Adrenal gland (tissue), 9 donors: ENCODE measurements at regions not wholly inside any gene's neighbourhood (a gene's known extent, or its start where the extent isn't known, plus 50 kb on each side); places are given as distances from the start of the nearest gene placed in this dataset.

Experiments used
- DNase-seq, 7 donors: peaks; one replicate each; pipeline ENCODE4 v3.0.0-alpha.2; 2019 to 2020
- H3K27ac ChIP-seq, 5 donors: fragments of 200-600 bp; sonication (generic) in 4 of 5; 1 replicate in 3 of 5; 2 replicates in 2 of 5; pipeline versions ENCODE4 v1.5.1 to v1.8.0; 2016 to 2020; ENCODE audit warnings: mild to moderate bottlenecking in 1 of 5
- H3K27me3 ChIP-seq: fragments of 200-600 bp; 2 replicates; pipeline ENCODE4 v1.8.0; 2021
- H3K36me3 ChIP-seq, 2 donors: fragments of 200-600 bp; replicated peaks in 1 of 2; 1 replicate in 1 of 2; 2 replicates in 1 of 2; pipeline versions ENCODE4 v1.5.1 to v1.8.0; 2018 to 2022
- H3K4me1 ChIP-seq, 2 donors: fragments of 200-600 bp; replicated peaks in 1 of 2; 1 replicate in 1 of 2; 2 replicates in 1 of 2; pipeline versions ENCODE4 v1.5.1 to v1.8.0; 2018 to 2021
- H3K4me3 ChIP-seq, 4 donors: fragments of 200-600 bp; sonication (generic) in 3 of 4; one replicate each; pipeline ENCODE4 v1.5.1; 2016 to 2018
- H3K9me3 ChIP-seq, 3 donors: fragments of 200-600 bp; sonication (generic) in 1 of 3; replicated peaks in 1 of 3; 1 replicate in 2 of 3; 2 replicates in 1 of 3; pipeline versions ENCODE4 v1.5.1 to v1.8.0; 2016 to 2021
- POLR2A ChIP-seq, 2 donors: fragments of 450-650 bp; IDR thresholded peaks; one replicate each; pipeline ENCODE4 v1.6.1; 2017; ENCODE audit warnings: antibody characterized with exemption in 2 of 2, mild to moderate bottlenecking in 2 of 2, moderate library complexity in 1 of 2
- WGBS, 4 donors: extraction: QIAGEN DNeasy Blood & Tissue Kit in 2 of 4; methylation state at CpG; one replicate each; pipeline versions ENCODE4 v1.1.5 to v1.1.7; 2013 to 2017; 5-methylcytosine and 5-hydroxymethylcytosine counted together
- intact Hi-C, 2 donors: fragments of 100-400 bp; cut with DNase I; formaldehyde crosslinking; loops; one replicate each; pipeline versions ENCODE4 v1.14.1 to v1.15.0; 2022 to 2023
- TF ChIP-seq, protein P1 (sequence below), 6 experiments: fragments of 450-650 bp in 4 of 6; fragments of 200-600 bp in 2 of 6; sonication (generic) in 1 of 6; IDR thresholded peaks; 1 replicate in 5 of 6; 2 replicates in 1 of 6; pipeline versions ENCODE4 v1.5.1 to v1.8.0; 2016 to 2021; ENCODE audit warnings: antibody characterized with exemption in 6 of 6, mild to moderate bottlenecking in 2 of 6, moderate library complexity in 1 of 6
- donor health status: healthy with polysubstance abuse.
- donor health status: Bipolar disorder and iron deficiency.
- donor health status: DM: yes; HTN: yes; CAD: no.
- donor health status: DM: no; HTN: no; CAD: no.
- donor health status: DM: no; HTN: no; CAD: no.

DNA sequence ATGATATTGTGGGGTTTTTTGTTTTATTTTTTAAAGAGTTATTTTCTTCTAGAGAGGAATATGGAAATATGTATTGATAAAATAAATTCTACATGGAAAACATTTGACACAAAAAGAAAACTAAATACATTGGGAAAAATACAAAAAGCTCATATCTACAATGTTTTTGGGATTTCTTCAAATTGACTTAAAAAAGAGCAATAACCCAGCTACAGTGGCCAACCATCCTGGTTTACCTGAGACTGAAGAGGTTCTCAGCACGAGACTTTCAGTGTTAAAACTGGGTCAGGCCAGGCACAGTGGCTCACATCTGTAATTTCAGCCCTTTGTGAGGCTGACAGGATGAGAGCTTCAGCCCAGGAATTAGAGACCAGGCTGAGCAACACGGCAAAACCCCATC, 56.7 kb upstream of the MYCN start:
- H3K36me3 ChIP-seq, result no peaks in the 10 kb centered on the region
- TF ChIP-seq POLR2A (IDR thresholded peaks at IDR 0.05), result no peak
- TF ChIP-seq, protein P1, sequence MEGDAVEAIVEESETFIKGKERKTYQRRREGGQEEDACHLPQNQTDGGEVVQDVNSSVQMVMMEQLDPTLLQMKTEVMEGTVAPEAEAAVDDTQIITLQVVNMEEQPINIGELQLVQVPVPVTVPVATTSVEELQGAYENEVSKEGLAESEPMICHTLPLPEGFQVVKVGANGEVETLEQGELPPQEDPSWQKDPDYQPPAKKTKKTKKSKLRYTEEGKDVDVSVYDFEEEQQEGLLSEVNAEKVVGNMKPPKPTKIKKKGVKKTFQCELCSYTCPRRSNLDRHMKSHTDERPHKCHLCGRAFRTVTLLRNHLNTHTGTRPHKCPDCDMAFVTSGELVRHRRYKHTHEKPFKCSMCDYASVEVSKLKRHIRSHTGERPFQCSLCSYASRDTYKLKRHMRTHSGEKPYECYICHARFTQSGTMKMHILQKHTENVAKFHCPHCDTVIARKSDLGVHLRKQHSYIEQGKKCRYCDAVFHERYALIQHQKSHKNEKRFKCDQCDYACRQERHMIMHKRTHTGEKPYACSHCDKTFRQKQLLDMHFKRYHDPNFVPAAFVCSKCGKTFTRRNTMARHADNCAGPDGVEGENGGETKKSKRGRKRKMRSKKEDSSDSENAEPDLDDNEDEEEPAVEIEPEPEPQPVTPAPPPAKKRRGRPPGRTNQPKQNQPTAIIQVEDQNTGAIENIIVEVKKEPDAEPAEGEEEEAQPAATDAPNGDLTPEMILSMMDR (IDR thresholded peaks at IDR 0.05), result no peak
- intact Hi-C loops, result no loop called here

DNA sequence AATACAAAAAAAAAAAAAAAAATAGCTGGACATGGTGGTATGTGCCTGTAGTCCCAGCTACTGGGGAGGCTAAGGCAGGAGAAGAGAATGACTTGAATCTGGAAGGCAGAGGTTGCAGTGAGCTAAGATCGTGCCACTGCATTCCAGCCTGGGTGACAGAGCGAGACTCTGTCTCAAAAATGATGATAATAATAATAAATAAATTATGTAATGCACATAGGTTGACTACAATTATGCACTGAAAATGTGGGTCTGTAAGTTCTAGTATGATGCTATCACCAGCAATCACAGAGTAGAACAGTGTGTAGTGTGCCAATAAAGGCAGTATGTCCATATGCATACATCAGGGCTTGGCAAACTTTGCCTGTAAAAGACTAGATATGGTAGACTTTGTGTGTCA, 55.6 kb upstream of the MYCN start:
- no peaks in the 10 kb centered on the region for H3K36me3 ChIP-seq
- no peak for DNase-seq
- H3K4me3 ChIP-seq, result no peak overlapping the region
- intact Hi-C loops, result no loop called here
- H3K4me1 ChIP-seq, result no peaks in the 10 kb centered on the region
- TF ChIP-seq, protein P1 (IDR thresholded peaks at IDR 0.05), result no peak
- no peak for TF ChIP-seq POLR2A (IDR thresholded peaks at IDR 0.05)
- H3K27ac ChIP-seq, result no peak overlapping the region
- no peaks in the 10 kb centered on the region for H3K27me3 ChIP-seq
- WGBS, 4 donors, result 84 to 100% (median 92%) methylated on average over 2 of the region's 2 CpGs
- H3K9me3 ChIP-seq, result no peaks in the 10 kb centered on the region

More for the DNA sequence above, 56.7 kb upstream of the MYCN start:
- Histone ChIP-seq H3K27ac (no peak overlapping the region), H3K4me1 (no peaks in the 10 kb centered on the region), H3K27me3 (no peaks in the 10 kb centered on the region), H3K9me3 (no peaks in the 10 kb centered on the region), H3K4me3 (no peak overlapping the region)
- 79 to 86% (median 84%) methylated on average over 2 of the region's 2 CpGs for WGBS, 4 donors
- DNase-seq, result no peak

GRCh38 chr2:15886231-15886630, 54.1 kb upstream of the MYCN start:
- no peak overlapping the region for H3K27ac ChIP-seq
- DNase-seq, result no peak
- H3K27me3 ChIP-seq, result no peaks in the 10 kb centered on the region
- intact Hi-C loops, result no loop called here
- no peaks in the 10 kb centered on the region for H3K4me1 ChIP-seq
- no peaks in the 10 kb centered on the region for H3K9me3 ChIP-seq
- no peak overlapping the region for H3K4me3 ChIP-seq
- TF ChIP-seq, protein P1 (IDR thresholded peaks at IDR 0.05), result no peak
- TF ChIP-seq POLR2A (IDR thresholded peaks at IDR 0.05), result no peak
- WGBS, 4 donors, result 67 to 82% (median 77%) methylated on average over 6 of the region's 6 CpGs
- H3K36me3 ChIP-seq, result no peaks in the 10 kb centered on the region

DNA sequence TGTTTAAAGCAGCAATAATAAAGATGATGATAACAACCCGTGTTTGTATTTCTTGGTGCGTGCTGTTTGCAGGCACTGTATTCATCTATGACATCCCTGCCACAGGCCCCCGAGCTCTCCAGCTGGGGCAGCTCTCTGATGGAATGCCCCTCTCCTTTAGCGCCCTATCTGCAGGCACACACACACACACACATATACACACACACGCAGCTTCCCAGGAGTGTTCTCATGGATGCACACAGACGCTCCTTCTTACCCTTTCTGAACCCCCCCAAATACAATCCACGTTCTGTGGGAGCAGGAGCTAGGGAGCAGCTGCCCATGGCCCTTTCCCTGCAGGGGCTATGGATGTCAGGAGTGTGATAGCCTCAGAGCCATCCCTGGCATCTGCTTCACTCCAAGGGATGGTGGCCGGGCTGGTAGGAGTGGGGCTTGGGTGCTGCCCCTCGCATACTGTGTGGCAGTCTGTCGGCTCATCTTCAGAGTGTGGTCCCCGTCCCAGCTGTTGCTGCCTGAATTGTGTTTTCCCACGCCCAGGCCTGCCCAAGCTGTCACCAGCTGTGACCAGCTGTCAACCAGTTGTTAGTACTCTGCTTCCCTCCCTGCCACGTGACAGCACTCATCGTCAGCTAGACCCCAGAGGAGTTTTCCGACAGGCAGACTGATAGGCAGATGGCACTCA, 50.8 kb upstream of the MYCN start:
- 62 to 74% (median 72%) methylated on average over 12 to 15 of the region's 15 CpGs for WGBS, 4 donors
- Histone ChIP-seq H3K4me3 (no peak overlapping the region), H3K27me3 (no peaks in the 10 kb centered on the region), H3K27ac (no peak overlapping the region), H3K4me1 (no peaks in the 10 kb centered on the region), H3K36me3 (no peaks in the 10 kb centered on the region), H3K9me3 (no peaks in the 10 kb centered on the region)
- intact Hi-C loops, result no loop called here
- TF ChIP-seq, protein P1 (IDR thresholded peaks at IDR 0.05), result no peak
- TF ChIP-seq POLR2A (IDR thresholded peaks at IDR 0.05), result no peak
- no peak for DNase-seq
